ENCODE measurements at regions not wholly inside any gene's neighbourhood (a gene's known extent, or its start where the extent isn't known, plus 50 kb on each side); places are given as distances from the start of the nearest gene placed in this dataset.
A peak's percentile ranks its signal among the peaks of the same experiment; 100 is the strongest.

GRCh38 chr2:24439971-24440340 is 51.1 kb upstream of the NCOA1 start:
- in situ Hi-C loops (cut with HindIII; ENCODE audit: low pct_unique_long_range_greater_than_20kb, low sequenced_read_pairs), result no loop called here

GRCh38 chr2:24439280-24439970 is 51.6 kb upstream of the NCOA1 start:
- in situ Hi-C loops (cut with HindIII; ENCODE audit: low pct_unique_long_range_greater_than_20kb, low sequenced_read_pairs), result no loop called here
- DNase-seq (ENCODE audit: low read depth), result no peak

More at GRCh38 chr2:24439971-24440340, 51.1 kb upstream of the NCOA1 start:
- DNase-seq (ENCODE audit: low read depth), result no peak

DNA sequence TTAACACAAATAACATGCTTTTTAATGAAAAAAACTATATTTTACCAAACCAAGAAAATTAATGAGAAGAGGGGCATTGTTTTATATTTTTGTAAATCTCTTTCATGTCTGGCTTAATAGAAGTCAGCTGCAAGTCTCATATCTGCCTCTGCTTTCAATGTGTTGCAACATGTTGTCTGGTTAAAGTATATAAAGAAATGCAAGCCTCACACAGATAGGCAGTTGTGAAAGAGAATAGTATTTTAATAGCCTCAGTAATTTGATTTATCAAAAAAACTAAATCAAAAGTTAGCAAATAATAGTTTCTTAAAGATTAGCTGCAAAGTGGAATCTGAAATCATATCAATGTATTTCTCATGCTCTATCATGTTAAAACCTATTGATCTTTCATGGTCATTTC is 52.9 kb upstream of the NCOA1 start:
- in situ Hi-C loops (cut with HindIII; ENCODE audit: low pct_unique_long_range_greater_than_20kb, low sequenced_read_pairs), result no loop called here

DNA sequence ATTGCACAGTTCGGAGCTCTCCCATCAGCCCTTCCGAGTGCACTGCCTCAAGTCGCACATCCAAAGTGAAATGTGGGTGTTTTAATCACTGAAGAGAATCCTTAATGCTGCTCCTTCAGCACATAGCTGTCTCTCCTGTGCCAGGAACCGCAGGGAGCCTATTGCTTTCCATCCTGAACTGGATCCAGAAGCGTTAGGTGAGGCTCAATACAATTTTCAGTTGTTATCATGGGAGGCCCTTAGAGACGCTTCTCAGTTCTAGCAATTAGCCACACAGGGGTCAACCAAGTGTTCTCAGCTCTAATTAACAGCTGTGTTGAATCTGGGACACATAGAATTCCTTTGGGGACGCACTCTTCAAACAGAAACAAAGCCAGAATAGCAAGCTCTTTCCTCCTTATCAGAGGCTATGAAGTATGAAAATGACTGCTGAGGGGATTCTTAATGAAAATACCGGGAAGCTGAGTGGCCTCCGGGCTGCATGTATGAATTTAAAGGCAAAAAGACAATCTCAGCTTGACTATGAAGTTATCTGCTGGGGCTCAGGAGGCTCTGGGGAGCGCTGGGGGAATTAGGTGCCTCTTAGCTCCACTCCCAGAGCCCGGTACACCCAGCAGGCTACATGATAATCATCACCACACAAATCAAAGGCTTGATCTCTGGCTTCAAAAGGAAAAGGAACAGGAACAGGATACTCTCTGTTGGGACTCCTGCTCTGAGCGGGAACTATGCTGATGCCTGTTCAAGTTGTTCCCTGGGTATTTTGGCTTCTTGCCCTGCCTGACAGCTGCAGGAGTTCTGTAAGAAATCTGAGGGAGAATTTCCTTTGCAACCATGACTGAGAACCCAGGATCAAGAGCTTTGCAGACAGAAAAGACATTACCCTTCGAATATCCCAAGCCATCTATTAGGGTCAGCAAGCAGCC is 55.4 kb upstream of the NCOA1 start:
- in situ Hi-C loops (cut with HindIII; ENCODE audit: low pct_unique_long_range_greater_than_20kb, low sequenced_read_pairs), result no loop called here
- no peak for DNase-seq (ENCODE audit: low read depth)

More for the DNA sequence above, 52.9 kb upstream of the NCOA1 start:
- DNase-seq (ENCODE audit: low read depth), result no peak

DNA sequence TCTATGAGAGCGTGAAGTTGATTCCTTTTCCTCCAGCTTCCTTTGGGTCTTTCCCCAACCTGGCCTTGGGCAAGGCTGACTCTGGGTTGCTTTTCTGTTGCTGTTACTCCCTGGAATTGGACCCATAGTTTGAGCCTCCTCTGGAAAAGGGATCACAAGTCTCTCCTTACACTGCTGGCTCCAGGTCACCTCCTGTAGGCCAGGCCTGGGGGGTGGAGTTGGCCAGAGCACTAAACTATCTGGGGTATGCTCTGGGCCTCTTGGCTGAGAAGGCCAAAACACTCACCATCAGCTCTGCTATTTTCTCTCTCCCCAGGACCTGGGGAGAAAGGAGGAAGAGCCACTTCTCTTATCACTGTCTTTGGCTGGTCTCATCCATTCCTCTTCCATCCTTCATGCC is 56.5 kb upstream of the NCOA1 start:
- DNase-seq (ENCODE audit: low read depth), result no peak
- in situ Hi-C loops (cut with HindIII; ENCODE audit: low pct_unique_long_range_greater_than_20kb, low sequenced_read_pairs), result no loop called here

DNA sequence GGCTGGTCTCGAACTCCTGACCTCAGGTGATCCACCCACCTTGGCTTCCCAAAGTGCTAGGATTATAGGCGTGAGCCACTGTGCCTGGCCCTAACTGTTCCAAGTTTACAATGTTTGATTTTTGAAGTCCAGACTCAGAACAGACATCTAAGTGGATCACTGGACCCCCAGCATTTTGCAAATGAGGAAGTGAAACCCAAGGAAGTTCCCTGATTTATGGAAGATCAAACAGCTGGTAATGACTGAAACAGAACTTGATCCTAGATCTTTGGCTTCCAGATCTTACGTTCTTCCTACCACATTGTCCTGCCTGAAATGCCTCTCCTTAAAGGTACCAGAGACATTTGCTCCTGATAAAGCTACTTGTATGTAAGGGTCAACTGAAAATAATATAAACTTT is 58.3 kb upstream of the NCOA1 start:
- no peak for DNase-seq (ENCODE audit: low read depth)
- in situ Hi-C loops (cut with HindIII; ENCODE audit: low pct_unique_long_range_greater_than_20kb, low sequenced_read_pairs), result no loop called here

DNA sequence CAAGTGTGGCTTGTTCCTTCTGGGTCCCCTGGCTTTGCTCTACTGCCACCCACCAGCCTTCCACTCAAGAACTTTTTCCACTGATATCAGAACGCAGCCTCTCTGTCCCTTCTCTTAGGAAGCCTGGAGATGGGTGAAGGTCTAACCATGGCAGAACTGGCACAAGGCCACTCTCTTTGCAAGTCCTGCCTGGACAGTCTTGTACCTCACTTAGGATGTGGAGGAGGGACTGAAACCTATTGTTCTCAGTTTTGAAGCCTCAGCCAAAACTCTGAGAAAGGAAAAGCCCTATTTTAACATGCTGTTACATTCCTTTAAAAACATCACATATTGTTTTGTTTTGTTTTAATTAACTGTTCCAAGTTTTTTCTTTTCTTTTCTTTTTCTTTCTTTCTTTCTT is 58.9 kb upstream of the NCOA1 start:
- DNase-seq (ENCODE audit: low read depth), result no peak
- in situ Hi-C loops (cut with HindIII; ENCODE audit: low pct_unique_long_range_greater_than_20kb, low sequenced_read_pairs), result no loop called here

DNA sequence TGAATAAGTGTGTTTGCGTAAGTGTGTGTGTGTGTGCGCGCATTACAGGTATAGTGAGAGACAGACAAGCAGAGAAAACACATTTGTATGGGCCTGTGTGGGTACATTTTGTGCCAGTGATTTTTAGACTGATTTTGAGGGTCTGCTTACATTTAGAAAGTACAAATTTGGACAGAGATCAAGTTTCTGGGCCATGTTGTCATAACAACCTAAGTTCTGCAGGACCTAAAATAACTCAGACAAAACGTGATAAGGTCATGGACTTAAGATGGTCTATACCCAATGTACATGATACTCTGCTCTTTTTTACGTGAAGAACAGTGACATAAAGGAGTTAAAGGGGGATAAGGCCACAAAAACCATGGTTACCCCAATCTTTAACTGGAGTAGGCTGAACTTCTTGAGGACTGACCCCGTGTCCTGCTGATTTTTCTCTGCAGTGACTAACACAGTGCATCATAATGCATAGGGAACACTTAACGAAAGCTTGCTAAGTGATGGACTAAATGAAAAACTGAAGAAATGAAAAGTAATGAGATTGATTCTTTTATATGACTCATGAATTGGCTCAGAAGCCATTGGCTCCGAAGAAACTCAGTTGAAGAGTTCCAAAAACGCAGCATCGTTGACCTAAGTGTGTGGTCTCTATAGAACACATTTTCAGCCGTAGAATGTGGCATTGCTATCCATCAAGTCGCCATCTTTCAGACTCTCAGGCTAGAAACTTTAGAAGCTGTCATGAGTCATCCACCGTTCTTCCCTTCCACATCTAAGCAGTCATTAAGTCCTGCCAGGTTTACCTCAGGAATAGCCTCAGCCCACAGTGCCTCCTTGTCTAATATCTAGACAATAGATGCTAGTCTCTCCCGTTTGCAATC is 61.6 kb upstream of the NCOA1 start:
- in situ Hi-C loops (cut with HindIII; ENCODE audit: low pct_unique_long_range_greater_than_20kb, low sequenced_read_pairs), result no loop called here
- no peak for DNase-seq (ENCODE audit: low read depth)

- in situ Hi-C loops (cut with HindIII; ENCODE audit: low pct_unique_long_range_greater_than_20kb, low sequenced_read_pairs), result no loop called here
- no peak for DNase-seq (ENCODE audit: low read depth)
Measured at GRCh38 chr2:24424387-24424786, 64.1 kb upstream of the ITSN2 start.

DNA sequence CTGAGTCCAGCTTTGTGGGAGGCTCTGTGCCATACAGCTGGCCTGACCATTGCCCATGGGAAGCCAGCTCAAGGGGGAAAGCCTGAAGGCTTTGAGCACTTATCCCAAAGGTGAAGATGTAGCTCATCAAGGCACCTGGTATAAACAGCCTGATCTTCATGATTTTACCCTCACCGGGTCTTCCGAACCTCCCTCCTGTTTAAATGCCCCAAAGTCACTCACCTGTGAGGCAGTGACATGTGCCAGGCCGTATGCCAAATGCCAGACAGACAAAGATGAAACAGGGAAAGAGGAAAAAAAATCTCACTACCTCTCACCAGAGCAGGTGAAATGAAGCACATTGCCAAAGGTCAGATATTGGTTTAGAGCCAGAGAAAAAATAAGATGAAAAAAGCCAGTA is 62.8 kb upstream of the ITSN2 start:
- in situ Hi-C loops (cut with HindIII; ENCODE audit: low pct_unique_long_range_greater_than_20kb, low sequenced_read_pairs), result no loop called here
- DNase-seq (ENCODE audit: low read depth), result no peak

DNA sequence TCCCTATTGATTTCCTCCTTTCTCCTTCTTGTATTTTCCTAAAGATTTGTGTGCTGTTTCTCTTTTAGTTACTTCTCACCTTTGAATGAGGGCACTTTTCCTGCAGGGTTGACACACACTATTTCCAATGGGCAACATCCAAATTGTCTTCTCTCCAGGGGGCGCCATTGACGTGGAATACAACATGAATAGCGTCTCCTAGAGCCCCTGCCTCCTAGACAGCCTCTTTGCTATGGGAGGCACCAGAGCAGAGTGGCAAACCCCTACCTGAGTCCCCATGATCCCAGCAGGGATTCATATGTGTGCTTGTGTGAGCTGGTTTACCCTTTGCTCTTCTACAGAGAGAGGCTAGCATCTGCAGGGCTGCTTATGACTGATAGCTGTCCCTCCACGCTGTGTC is 61.3 kb upstream of the ITSN2 start:
- peak; percentile 14 for DNase-seq (ENCODE audit: low read depth)
- in situ Hi-C loops (cut with HindIII; ENCODE audit: low pct_unique_long_range_greater_than_20kb, low sequenced_read_pairs), result no loop called here

GRCh38 chr2:24420373-24420772 is 60.0 kb upstream of the ITSN2 start:
- in situ Hi-C loops (cut with HindIII; ENCODE audit: low pct_unique_long_range_greater_than_20kb, low sequenced_read_pairs), result no loop called here

DNA sequence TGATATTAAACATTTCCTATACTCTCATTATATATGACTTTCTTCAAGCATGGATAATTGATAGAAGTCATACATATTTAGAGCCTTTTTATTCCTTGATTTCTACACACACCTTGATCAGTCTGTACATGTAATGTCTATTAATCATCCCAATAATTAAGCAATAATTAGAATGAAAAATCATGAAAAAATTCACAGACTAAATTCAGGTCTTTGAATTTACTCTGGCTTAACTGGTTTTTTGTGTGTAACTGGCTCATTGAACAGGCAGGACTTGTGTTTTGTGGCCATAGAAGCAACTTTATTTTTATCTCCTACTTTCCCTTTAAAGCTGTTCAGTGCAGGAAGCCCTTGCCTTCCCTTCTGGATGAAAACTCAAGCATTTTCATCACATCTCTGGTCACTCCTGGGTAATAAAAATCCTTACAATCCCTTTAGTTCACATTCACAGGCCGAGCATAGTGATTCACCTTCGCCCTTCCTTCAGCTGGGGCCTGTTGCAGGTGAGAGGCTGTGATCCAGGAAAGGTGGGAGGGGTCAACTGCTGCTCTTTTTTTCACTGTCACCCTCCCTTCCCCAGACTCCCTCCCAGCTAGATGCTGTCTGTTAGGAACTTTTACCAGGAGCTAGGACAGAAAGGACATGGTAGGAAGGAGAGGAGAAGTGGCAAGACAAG is 58.0 kb upstream of the ITSN2 start:
- in situ Hi-C loops (cut with HindIII; ENCODE audit: low pct_unique_long_range_greater_than_20kb, low sequenced_read_pairs), result no loop called here
- DNase-seq (ENCODE audit: low read depth), result no peak

More at GRCh38 chr2:24420373-24420772, 60.0 kb upstream of the ITSN2 start:
- DNase-seq (ENCODE audit: low read depth), result no peak

- DNase-seq (ENCODE audit: low read depth), result no peak
- in situ Hi-C loops (cut with HindIII; ENCODE audit: low pct_unique_long_range_greater_than_20kb, low sequenced_read_pairs), result no loop called here
Measured at GRCh38 chr2:24412812-24413211, 52.5 kb upstream of the ITSN2 start.

DNA sequence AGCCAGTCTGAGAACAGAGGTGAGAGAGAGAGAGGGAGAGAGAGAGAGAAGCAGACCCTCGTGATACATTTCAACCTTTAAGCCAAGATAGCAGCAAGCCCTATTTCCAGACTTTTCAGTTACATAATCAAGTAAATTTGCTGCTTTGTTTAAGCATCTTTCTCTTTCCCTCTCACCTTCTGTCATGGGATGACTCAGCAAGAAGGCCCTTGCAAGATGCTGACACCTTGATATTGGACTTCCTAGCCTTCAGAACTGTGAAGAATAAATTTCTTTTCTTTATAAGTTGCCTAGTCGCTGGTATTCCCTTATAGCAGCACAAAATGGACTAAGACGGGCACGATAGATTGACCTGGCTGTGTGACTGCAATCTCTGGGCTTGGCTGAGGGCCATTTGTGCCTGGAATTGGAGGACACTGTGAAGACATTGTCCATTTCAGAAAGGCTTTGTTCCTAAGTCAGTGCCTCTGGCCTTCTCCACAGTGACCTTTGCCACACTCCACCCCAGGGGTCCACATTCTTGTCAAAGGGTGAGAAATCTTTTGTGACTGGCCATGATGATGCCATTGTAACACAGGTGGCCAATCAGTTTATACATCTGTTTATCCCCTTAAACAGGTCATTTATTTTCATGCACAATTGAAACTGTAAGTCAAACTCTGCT is 51.3 kb upstream of the ITSN2 start:
- in situ Hi-C loops (cut with HindIII; ENCODE audit: low pct_unique_long_range_greater_than_20kb, low sequenced_read_pairs), result no loop called here
- no peak for DNase-seq (ENCODE audit: low read depth)

DNA sequence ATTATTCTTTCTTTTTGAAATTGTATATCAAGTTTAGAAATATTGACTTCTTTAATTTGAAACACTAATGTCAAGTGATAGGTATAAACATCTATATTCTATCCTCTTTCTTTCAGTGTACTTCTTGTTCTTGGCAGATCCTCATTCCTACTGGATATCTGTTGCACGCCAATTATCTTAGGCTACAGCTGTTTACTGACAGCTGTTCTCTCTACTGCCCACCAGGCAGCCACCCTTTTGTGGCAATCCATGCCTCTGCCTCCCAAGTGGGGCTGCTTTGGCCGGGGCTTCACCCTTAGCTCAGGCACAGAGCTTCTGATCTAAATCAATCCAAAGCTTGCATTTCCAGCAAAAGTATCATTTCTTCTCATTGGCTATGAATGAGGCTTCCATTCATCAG is 50.6 kb upstream of the ITSN2 start:
- no peak for DNase-seq (ENCODE audit: low read depth)
- in situ Hi-C loops (cut with HindIII; ENCODE audit: low pct_unique_long_range_greater_than_20kb, low sequenced_read_pairs), result no loop called here

GRCh38 chr2:24409700-24410556 is 49.6 kb upstream of the ITSN2 start:
- DNase-seq (ENCODE audit: low read depth), result peak; percentile 66
- in situ Hi-C loops (cut with HindIII; ENCODE audit: low pct_unique_long_range_greater_than_20kb, low sequenced_read_pairs), result no loop called here
